ENCODE measurements at regions not wholly inside any gene's neighbourhood (a gene's known extent, or its start where the extent isn't known, plus 50 kb on each side); places are given as distances from the start of the nearest gene placed in this dataset.

GRCh38 chr10:106370751-106371150 is 793.8 kb downstream of the SORCS1 start:
- dilution Hi-C loops (cut with MboI; ENCODE audit: extremely low pct_ligation_motif_present, low sequenced_read_pairs), result no loop called here
- Histone ChIP-seq H3K4me2 (ENCODE audit: control insufficient read depth, extremely low read depth, insufficient read depth, low read depth, low read length) (no peak overlapping the region), H3K27me3 (ENCODE audit: control insufficient read depth, extremely low read depth, insufficient read depth, low read length) (no peaks in the 10 kb centered on the region), H3K4me3 (ENCODE audit: control insufficient read depth in 2 of 3, extremely low read depth in 1 of 3, insufficient read depth in 2 of 3, low read depth in 1 of 3, low read length in 3 of 3) (no peak overlapping the region), H3K36me3 (ENCODE audit: control insufficient read depth in 2 of 2, extremely low read depth in 1 of 2, insufficient read depth in 2 of 2, low read length in 2 of 2) (no peaks in the 10 kb centered on the region), H3K9me1 (ENCODE audit: control insufficient read depth, extremely low read depth, insufficient read depth, low read length) (no peaks in the 10 kb centered on the region), H3K79me2 (ENCODE audit: control insufficient read depth, insufficient read depth, low read length) (no peaks in the 10 kb centered on the region), H3K4me1 (ENCODE audit: control insufficient read depth, extremely low read depth, insufficient read depth, low read length) (no peaks in the 10 kb centered on the region), H2AFZ (ENCODE audit: control insufficient read depth, low read length) (no peak overlapping the region), H4K20me1 (ENCODE audit: control insufficient read depth, extremely low read depth, insufficient read depth, low read length) (no peaks in the 10 kb centered on the region), H3K9me3 (ENCODE audit: control insufficient read depth, low read depth, low read length) (no peaks in the 10 kb centered on the region), H3K27ac (ENCODE audit: control insufficient read depth, insufficient read depth, low read length) (no peak overlapping the region), H3K9ac (ENCODE audit: control insufficient read depth, extremely low read depth, insufficient read depth, low read length) (no peak overlapping the region)
- TF ChIP-seq CTCF (optimal IDR thresholded peaks at IDR 0.05 in 1 of 3, IDR thresholded peaks at IDR 0.05 in 1 of 3, conservative IDR thresholded peaks at IDR 0.05 in 1 of 3; ENCODE audit: extremely low read depth in 1 of 3, insufficient read depth in 2 of 3, low read length in 3 of 3) (no peak), EZH2 (IDR thresholded peaks at IDR 0.05; ENCODE audit: low read length) (no peak)
- DNase-seq (ENCODE audit: low read depth, low spot score) (no peak), FAIRE-seq (no peak)

- Histone ChIP-seq H4K20me1 (ENCODE audit: control insufficient read depth, extremely low read depth, insufficient read depth, low read length) (no peaks in the 10 kb centered on the region), H3K9me1 (ENCODE audit: control insufficient read depth, extremely low read depth, insufficient read depth, low read length) (no peaks in the 10 kb centered on the region), H3K9ac (ENCODE audit: control insufficient read depth, extremely low read depth, insufficient read depth, low read length) (no peak overlapping the region), H3K4me2 (ENCODE audit: control insufficient read depth, extremely low read depth, insufficient read depth, low read depth, low read length) (peak overlapping the region; percentile 19), H3K36me3 (ENCODE audit: control insufficient read depth in 2 of 2, extremely low read depth in 1 of 2, insufficient read depth in 2 of 2, low read length in 2 of 2) (no peaks in the 10 kb centered on the region), H3K4me1 (ENCODE audit: control insufficient read depth, extremely low read depth, insufficient read depth, low read length) (no peaks in the 10 kb centered on the region), H3K27ac (ENCODE audit: control insufficient read depth, insufficient read depth, low read length) (no peak overlapping the region), H3K4me3 (ENCODE audit: control insufficient read depth in 2 of 3, extremely low read depth in 1 of 3, insufficient read depth in 2 of 3, low read depth in 1 of 3, low read length in 3 of 3) (no peak overlapping the region), H3K79me2 (ENCODE audit: control insufficient read depth, insufficient read depth, low read length) (no peaks in the 10 kb centered on the region), H2AFZ (ENCODE audit: control insufficient read depth, low read length) (peak overlapping the region; percentile 8), H3K27me3 (ENCODE audit: control insufficient read depth, extremely low read depth, insufficient read depth, low read length) (no peaks in the 10 kb centered on the region), H3K9me3 (ENCODE audit: control insufficient read depth, low read depth, low read length) (no peaks in the 10 kb centered on the region)
- no peak for TF ChIP-seq CTCF (optimal IDR thresholded peaks at IDR 0.05 in 1 of 3, IDR thresholded peaks at IDR 0.05 in 1 of 3, conservative IDR thresholded peaks at IDR 0.05 in 1 of 3; ENCODE audit: extremely low read depth in 1 of 3, insufficient read depth in 2 of 3, low read length in 3 of 3)
- TF ChIP-seq EZH2 (IDR thresholded peaks at IDR 0.05; ENCODE audit: low read length), result no peak
- dilution Hi-C loops (cut with MboI; ENCODE audit: extremely low pct_ligation_motif_present, low sequenced_read_pairs), result no loop called here
- DNase-seq (ENCODE audit: low read depth, low spot score) (peak; percentile 4), FAIRE-seq (peak; percentile 72)
Measured at GRCh38 chr10:106360870-106361269, 803.6 kb downstream of the SORCS1 start.

Data from keratinocyte (primary cell).